HL-60 (cell line): ENCODE measurements at regions not wholly inside any gene's neighbourhood (a gene's known extent, or its start where the extent isn't known, plus 50 kb on each side); places are given as distances from the start of the nearest gene placed in this dataset.

Source experiments
- POLR2AphosphoS5 ChIP-seq: IDR thresholded peaks from 2 replicates; pipeline ENCODE4 v1.6.1; 2012; ENCODE audit warnings: low read depth
- REST ChIP-seq: IDR thresholded peaks from 2 replicates; pipeline ENCODE4 v1.6.1; 2012; ENCODE audit warnings: low read depth; ENCODE audit not compliant: insufficient replicate concordance
- SPI1 ChIP-seq: IDR thresholded peaks from 2 replicates; pipeline ENCODE4 v1.6.1; 2012; ENCODE audit warnings: low read depth, mild to moderate bottlenecking, borderline replicate concordance
- TF ChIP-seq, protein P1 (sequence below): IDR thresholded peaks from one replicate; pipeline ENCODE4 v1.5.1; 2011; ENCODE audit warnings: low read length, control low read depth, inconsistent platforms; ENCODE audit not compliant: insufficient read depth

DNA sequence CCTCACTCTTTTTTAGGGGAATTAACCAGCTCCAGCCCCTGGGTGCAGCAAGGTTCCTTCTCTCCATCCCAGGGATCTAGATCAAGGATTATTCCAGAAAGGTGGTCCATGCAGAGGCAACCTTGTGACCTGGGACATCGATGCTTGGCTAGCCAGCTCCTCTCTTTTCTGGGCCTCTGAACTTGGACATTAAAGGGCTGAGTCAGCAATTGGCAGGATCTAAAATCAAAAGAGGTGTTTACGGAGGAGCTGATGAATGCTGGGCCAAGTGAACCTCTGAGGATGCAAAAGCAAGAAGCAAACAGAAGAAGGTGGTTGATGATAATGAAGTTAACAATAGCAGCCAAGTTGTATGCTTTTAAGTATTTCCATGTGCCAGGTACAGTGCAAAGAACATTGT, 207.0 kb downstream of the MAF start:
- TF ChIP-seq, protein P1, sequence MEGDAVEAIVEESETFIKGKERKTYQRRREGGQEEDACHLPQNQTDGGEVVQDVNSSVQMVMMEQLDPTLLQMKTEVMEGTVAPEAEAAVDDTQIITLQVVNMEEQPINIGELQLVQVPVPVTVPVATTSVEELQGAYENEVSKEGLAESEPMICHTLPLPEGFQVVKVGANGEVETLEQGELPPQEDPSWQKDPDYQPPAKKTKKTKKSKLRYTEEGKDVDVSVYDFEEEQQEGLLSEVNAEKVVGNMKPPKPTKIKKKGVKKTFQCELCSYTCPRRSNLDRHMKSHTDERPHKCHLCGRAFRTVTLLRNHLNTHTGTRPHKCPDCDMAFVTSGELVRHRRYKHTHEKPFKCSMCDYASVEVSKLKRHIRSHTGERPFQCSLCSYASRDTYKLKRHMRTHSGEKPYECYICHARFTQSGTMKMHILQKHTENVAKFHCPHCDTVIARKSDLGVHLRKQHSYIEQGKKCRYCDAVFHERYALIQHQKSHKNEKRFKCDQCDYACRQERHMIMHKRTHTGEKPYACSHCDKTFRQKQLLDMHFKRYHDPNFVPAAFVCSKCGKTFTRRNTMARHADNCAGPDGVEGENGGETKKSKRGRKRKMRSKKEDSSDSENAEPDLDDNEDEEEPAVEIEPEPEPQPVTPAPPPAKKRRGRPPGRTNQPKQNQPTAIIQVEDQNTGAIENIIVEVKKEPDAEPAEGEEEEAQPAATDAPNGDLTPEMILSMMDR, result no peak
- TF ChIP-seq POLR2AphosphoS5 (no peak), REST (no peak), SPI1 (no peak)
